ENCODE measurements at regions not wholly inside any gene's neighbourhood (a gene's known extent, or its start where the extent isn't known, plus 50 kb on each side); places are given as distances from the start of the nearest gene placed in this dataset.

DNA sequence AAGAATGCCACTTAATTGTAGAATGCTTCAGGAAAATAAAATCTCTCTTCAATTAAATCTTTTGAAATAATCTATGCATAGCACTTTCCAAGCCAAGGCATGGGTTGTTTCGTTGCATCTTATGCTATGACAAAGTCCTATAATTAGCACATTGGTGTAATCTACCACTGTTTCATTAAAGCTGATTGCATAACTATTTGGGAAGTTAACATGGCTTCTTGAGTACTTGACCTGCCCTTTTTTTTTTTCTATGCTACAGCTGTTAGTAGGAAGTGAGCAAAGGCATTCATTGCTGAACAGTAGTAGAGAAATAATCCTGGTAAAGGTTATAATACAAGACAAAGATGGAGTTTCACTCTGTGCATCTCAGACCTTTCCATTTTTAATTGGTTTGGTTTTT, 557.2 kb upstream of the CELF2 start:
- no peaks in the 10 kb centered on the region for H3K27me3 ChIP-seq
- H3K9me3 ChIP-seq, result no peaks in the 10 kb centered on the region
- no peak overlapping the region for H3K4me3 ChIP-seq
- TF ChIP-seq, protein P1, sequence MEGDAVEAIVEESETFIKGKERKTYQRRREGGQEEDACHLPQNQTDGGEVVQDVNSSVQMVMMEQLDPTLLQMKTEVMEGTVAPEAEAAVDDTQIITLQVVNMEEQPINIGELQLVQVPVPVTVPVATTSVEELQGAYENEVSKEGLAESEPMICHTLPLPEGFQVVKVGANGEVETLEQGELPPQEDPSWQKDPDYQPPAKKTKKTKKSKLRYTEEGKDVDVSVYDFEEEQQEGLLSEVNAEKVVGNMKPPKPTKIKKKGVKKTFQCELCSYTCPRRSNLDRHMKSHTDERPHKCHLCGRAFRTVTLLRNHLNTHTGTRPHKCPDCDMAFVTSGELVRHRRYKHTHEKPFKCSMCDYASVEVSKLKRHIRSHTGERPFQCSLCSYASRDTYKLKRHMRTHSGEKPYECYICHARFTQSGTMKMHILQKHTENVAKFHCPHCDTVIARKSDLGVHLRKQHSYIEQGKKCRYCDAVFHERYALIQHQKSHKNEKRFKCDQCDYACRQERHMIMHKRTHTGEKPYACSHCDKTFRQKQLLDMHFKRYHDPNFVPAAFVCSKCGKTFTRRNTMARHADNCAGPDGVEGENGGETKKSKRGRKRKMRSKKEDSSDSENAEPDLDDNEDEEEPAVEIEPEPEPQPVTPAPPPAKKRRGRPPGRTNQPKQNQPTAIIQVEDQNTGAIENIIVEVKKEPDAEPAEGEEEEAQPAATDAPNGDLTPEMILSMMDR (IDR thresholded peaks at IDR 0.05), result no peak
- H3K27ac ChIP-seq, result no peak overlapping the region
- intact Hi-C loops (cut with DNase I), result no loop called here
- DNase-seq (no peak), ATAC-seq (peak; percentile 64)
- H3K36me3 ChIP-seq, result no peaks in the 10 kb centered on the region
- no peaks in the 10 kb centered on the region for H3K4me1 ChIP-seq

GRCh38 chr10:10462151-10462941, 555.3 kb upstream of the CELF2 start:
- DNase-seq (no peak), ATAC-seq (peak; percentile 29)
- Histone ChIP-seq H3K27ac (no peak overlapping the region), H3K27me3 (no peaks in the 10 kb centered on the region), H3K36me3 (no peaks in the 10 kb centered on the region), H3K9me3 (no peaks in the 10 kb centered on the region), H3K4me1 (no peaks in the 10 kb centered on the region), H3K4me3 (no peak overlapping the region)
- intact Hi-C loops (cut with DNase I), result no loop called here
- TF ChIP-seq, protein P1 (IDR thresholded peaks at IDR 0.05), result no peak

DNA sequence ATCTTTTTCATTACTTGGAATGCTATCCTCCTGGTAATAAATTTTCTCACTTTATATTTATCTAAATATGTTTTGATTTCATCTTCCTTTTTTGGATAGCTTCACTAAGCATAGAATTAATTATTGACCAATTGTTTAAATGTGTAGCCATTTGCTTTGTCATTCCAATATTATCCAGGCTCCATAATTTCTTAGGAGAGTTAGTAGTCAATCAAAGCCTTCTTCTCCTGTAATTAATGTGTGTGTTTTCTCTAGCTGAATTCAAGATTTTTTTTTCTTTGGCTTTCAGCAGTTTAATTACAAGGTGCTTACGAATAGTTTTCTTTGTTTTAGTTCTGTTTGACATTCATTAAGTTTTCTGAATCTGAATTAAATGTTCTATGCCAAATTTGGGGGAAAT, 545.9 kb upstream of the CELF2 start:
- Histone ChIP-seq H3K9me3 (peaks cover 0 to 11% of the 10 kb centered on the region in 2 donors), H3K27ac (no peak overlapping the region), H3K4me3 (no peak overlapping the region), H3K36me3 (no peaks in the 10 kb centered on the region), H3K4me1 (no peaks in the 10 kb centered on the region), H3K27me3 (no peaks in the 10 kb centered on the region)
- TF ChIP-seq, protein P1 (IDR thresholded peaks at IDR 0.05), result no peak
- DNase-seq (no peak), ATAC-seq (no peak)
- intact Hi-C loops (cut with DNase I), result no loop called here

GRCh38 chr10:10475812-10476211, 541.9 kb upstream of the CELF2 start:
- no peaks in the 10 kb centered on the region for H3K27me3 ChIP-seq
- no peak overlapping the region for H3K4me3 ChIP-seq
- peaks cover 0 to 11% of the 10 kb centered on the region in 2 donors for H3K9me3 ChIP-seq
- ATAC-seq (no peak), DNase-seq (no peak)
- no peaks in the 10 kb centered on the region for H3K4me1 ChIP-seq
- TF ChIP-seq, protein P1 (IDR thresholded peaks at IDR 0.05), result no peak
- no peak overlapping the region for H3K27ac ChIP-seq
- H3K36me3 ChIP-seq, result no peaks in the 10 kb centered on the region
- intact Hi-C loops (cut with DNase I), result no loop called here

GRCh38 chr10:10477844-10478243, 539.8 kb upstream of the CELF2 start:
- ATAC-seq (no peak), DNase-seq (no peak)
- Histone ChIP-seq H3K36me3 (no peaks in the 10 kb centered on the region), H3K27me3 (no peaks in the 10 kb centered on the region), H3K4me3 (no peak overlapping the region), H3K4me1 (no peaks in the 10 kb centered on the region), H3K27ac (no peak overlapping the region), H3K9me3 (peaks cover 0 to 3% of the 10 kb centered on the region in 2 donors)
- TF ChIP-seq, protein P1 (IDR thresholded peaks at IDR 0.05), result no peak
- intact Hi-C loops (cut with DNase I), result no loop called here
